H1 (cell line): ENCODE measurements at regions not wholly inside any gene's neighbourhood (a gene's known extent, or its start where the extent isn't known, plus 50 kb on each side); places are given as distances from the start of the nearest gene placed in this dataset.

Experiments used
- CTCF ChIA-PET: fragments of 300-600 bp; sonication (Branson Sonifier 250); formaldehyde crosslinking; loops from one replicate; lab custom pipeline; 2021; ENCODE audit not compliant: partially characterized antibody; lab: Charles Lee
- POLR2A ChIA-PET: fragments of 300-600 bp; sonication (Branson Sonifier 250); formaldehyde crosslinking; loops from one replicate; lab custom pipeline; 2021; ENCODE audit warnings: inconsistent platforms; ENCODE audit not compliant: partially characterized antibody; lab: Charles Lee
- DNase-seq, 2 experiments: peaks; one replicate each; pipeline versions ENCODE4 v3.0.0 to v3.0.0-alpha.2; 2010 to 2022; ENCODE audit warnings: low spot score in 2 of 2, low read depth in 1 of 2, mixed read lengths in 1 of 2
- FAIRE-seq: peaks from 2 replicates; lab custom pipeline; 2011; peaks lifted over from hg19 to GRCh38; lab: Jason Lieb, UNC
- H2AFZ ChIP-seq: 2 replicates; pipeline ENCODE4 v1.8.1; 2012; ENCODE audit warnings: low read length, inconsistent platforms
- H2AK5ac ChIP-seq: 2 replicates; pipeline ENCODE4 v1.6.1; 2013; ENCODE audit warnings: low read depth, low read length
- H2BK120ac ChIP-seq: replicated peaks from 2 replicates; pipeline ENCODE3; 2013; ENCODE audit warnings: low read depth, low read length, inconsistent platforms
- H2BK12ac ChIP-seq: 2 replicates; pipeline ENCODE4 v1.6.1; 2013; ENCODE audit warnings: low read depth, low read length
- H2BK15ac ChIP-seq: 2 replicates; pipeline ENCODE4 v1.6.1; 2013; ENCODE audit warnings: low read length
- H2BK20ac ChIP-seq: 2 replicates; pipeline ENCODE4 v1.6.1; 2013; ENCODE audit warnings: low read length
- H2BK5ac ChIP-seq: 2 replicates; pipeline ENCODE4 v1.6.1; 2013; ENCODE audit warnings: low read depth, low read length
- H3K14ac ChIP-seq: 2 replicates; pipeline ENCODE4 v1.6.1; 2013; ENCODE audit warnings: inconsistent platforms; ENCODE audit not compliant: insufficient read length
- H3K18ac ChIP-seq: 2 replicates; pipeline ENCODE4 v1.6.1; 2013; ENCODE audit warnings: low read length; ENCODE audit errors: extremely low read depth
- H3K23ac ChIP-seq: 2 replicates; pipeline ENCODE4 v1.6.1; 2013; ENCODE audit warnings: inconsistent platforms; ENCODE audit not compliant: insufficient read length
- H3K23me2 ChIP-seq: 2 replicates; pipeline ENCODE4 v1.6.1; 2013; ENCODE audit warnings: low read depth, low read length
- H3K27ac ChIP-seq: 2 replicates; pipeline ENCODE4 v1.6.1; 2011; ENCODE audit warnings: low read depth, low read length, inconsistent platforms
- H3K27me3 ChIP-seq, 4 experiments: replicated peaks in 1 of 4; 1 replicate in 1 of 4; 2 replicates in 3 of 4; pipeline versions ENCODE4 v1.6.1 to v1.8.1; 2011 to 2013; ENCODE audit warnings: low read length in 3 of 4, mild to moderate bottlenecking in 3 of 4, inconsistent platforms in 2 of 4, mixed read lengths in 2 of 4, moderate library complexity in 1 of 4; ENCODE audit not compliant: control insufficient read depth in 3 of 4, insufficient read depth in 3 of 4; ENCODE audit errors: extremely low read depth in 1 of 4
- H3K36me3 ChIP-seq, 4 experiments: 2 replicates each; pipeline versions ENCODE4 v1.6.1 to v1.8.1; 2011 to 2013; ENCODE audit warnings: mild to moderate bottlenecking in 4 of 4, low read length in 3 of 4, moderate library complexity in 2 of 4, control low read depth in 1 of 4, inconsistent platforms in 1 of 4; ENCODE audit not compliant: insufficient read depth in 4 of 4, control insufficient read depth in 2 of 4
- H3K4ac ChIP-seq: replicated peaks from 2 replicates; pipeline ENCODE3; 2013; ENCODE audit warnings: low read length, low read depth, mixed read lengths, inconsistent platforms; ENCODE audit not compliant: insufficient read length
- H3K4me1 ChIP-seq, 4 experiments: replicated peaks in 1 of 4; 1 replicate in 1 of 4; 2 replicates in 3 of 4; pipeline versions ENCODE4 v1.6.1 to v1.8.1; 2011 to 2013; ENCODE audit warnings: low read length in 3 of 4, inconsistent platforms in 2 of 4, mixed read lengths in 1 of 4; ENCODE audit not compliant: insufficient read depth in 4 of 4, control insufficient read depth in 3 of 4
- H3K4me2 ChIP-seq, 2 experiments: 2 replicates each; pipeline versions ENCODE4 v1.6.1 to v1.8.1; 2011 to 2013; ENCODE audit warnings: low read depth in 2 of 2, low read length in 2 of 2, control low read depth in 1 of 2, inconsistent platforms in 1 of 2, mild to moderate bottlenecking in 1 of 2; ENCODE audit not compliant: insufficient read depth in 1 of 2
- H3K4me3 ChIP-seq, 4 experiments: fragments of 200-600, 300-600 bp in 1 of 4; sonication (generic), shearing (Covaris generic), sonication (Bioruptor Twin) in 1 of 4; 2 replicates each; pipeline versions ENCODE4 v1.5.1 to v1.8.1; 2011 to 2016; ENCODE audit warnings: low read length in 4 of 4, low read depth in 3 of 4, control low read depth in 2 of 4, inconsistent platforms in 2 of 4, mild to moderate bottlenecking in 2 of 4, mixed read lengths in 1 of 4, moderate library complexity in 1 of 4; ENCODE audit not compliant: insufficient read depth in 2 of 4; ENCODE audit errors: extremely low read depth in 1 of 4
- H3K56ac ChIP-seq: replicated peaks from 2 replicates; pipeline ENCODE3; 2013; ENCODE audit warnings: low read depth, mild to moderate bottlenecking, mixed read lengths, low read length, inconsistent platforms; ENCODE audit not compliant: insufficient read length
- H3K79me1 ChIP-seq: 2 replicates; pipeline ENCODE4 v1.6.1; 2013; ENCODE audit warnings: low read depth, low read length, control low read depth
- H3K79me2 ChIP-seq, 2 experiments: 2 replicates each; pipeline versions ENCODE4 v1.6.1 to v1.8.1; 2012 to 2013; ENCODE audit warnings: low read length in 2 of 2, mild to moderate bottlenecking in 2 of 2, inconsistent platforms in 1 of 2; ENCODE audit not compliant: insufficient read depth in 2 of 2, control insufficient read depth in 1 of 2
- H3K9ac ChIP-seq, 4 experiments: replicated peaks in 1 of 4; 1 replicate in 1 of 4; 2 replicates in 3 of 4; pipeline versions ENCODE4 v1.6.1 to v1.8.1; 2011 to 2013; ENCODE audit warnings: low read depth in 3 of 4, low read length in 3 of 4, control low read depth in 2 of 4, mild to moderate bottlenecking in 2 of 4, moderate library complexity in 2 of 4, inconsistent platforms in 1 of 4; ENCODE audit errors: extremely low read depth in 1 of 4
- H3K9me3 ChIP-seq, 2 experiments: 2 replicates each; pipeline versions ENCODE4 v1.6.1 to v1.8.1; 2012 to 2013; ENCODE audit warnings: mild to moderate bottlenecking in 2 of 2, moderate library complexity in 2 of 2, control low read depth in 1 of 2, inconsistent platforms in 1 of 2, low read depth in 1 of 2, low read length in 1 of 2, mixed read lengths in 1 of 2; ENCODE audit not compliant: insufficient read depth in 2 of 2
- H4K20me1 ChIP-seq, 2 experiments: replicated peaks in 1 of 2; 2 replicates each; pipeline versions ENCODE3 to v1.8.1; 2011 to 2013; ENCODE audit warnings: inconsistent platforms in 2 of 2, low read length in 2 of 2, mild to moderate bottlenecking in 1 of 2; ENCODE audit not compliant: insufficient read depth in 2 of 2, control insufficient read depth in 1 of 2
- H4K5ac ChIP-seq: 2 replicates; pipeline ENCODE4 v1.6.1; 2013; ENCODE audit warnings: low read length, low read depth, mixed read lengths, inconsistent platforms; ENCODE audit not compliant: insufficient read length
- H4K8ac ChIP-seq: 2 replicates; pipeline ENCODE4 v1.8.0; 2013; ENCODE audit warnings: mild to moderate bottlenecking, moderate library complexity, low read length, inconsistent platforms; ENCODE audit not compliant: insufficient read depth; ENCODE audit errors: extremely low read depth
- H4K91ac ChIP-seq: replicated peaks from 2 replicates; pipeline ENCODE3; 2013; ENCODE audit warnings: low read length, mixed read lengths, inconsistent platforms; ENCODE audit not compliant: insufficient read length
- E2F6 ChIP-seq: IDR thresholded peaks from 2 replicates; pipeline ENCODE4 v1.6.1; 2012; ENCODE audit warnings: inconsistent platforms
- EZH2 ChIP-seq: fragments of 200-600 bp; sonication (generic); IDR thresholded peaks from 2 replicates; pipeline ENCODE4 v1.7.1; 2012; ENCODE audit warnings: low read depth, mild to moderate bottlenecking, moderate library complexity, low read length, inconsistent platforms; ENCODE audit not compliant: severe bottlenecking
- HDAC2 ChIP-seq, 2 experiments: fragments of 300-600 bp in 1 of 2; sonication (generic) in 1 of 2; IDR thresholded peaks; 2 replicates each; pipeline ENCODE4 v1.6.1; 2011 to 2012; ENCODE audit warnings: low read depth in 2 of 2, low read length in 2 of 2, mild to moderate bottlenecking in 2 of 2, moderate library complexity in 2 of 2, borderline replicate concordance in 1 of 2, inconsistent platforms in 1 of 2
- SP1 ChIP-seq: IDR thresholded peaks from 2 replicates; pipeline ENCODE4 v1.6.1; 2011; ENCODE audit warnings: low read depth, low read length
- YY1 ChIP-seq: IDR thresholded peaks from 2 replicates; pipeline ENCODE4 v1.6.1; 2011; ENCODE audit warnings: low read depth, mild to moderate bottlenecking, low read length
- WGBS, 2 experiments: shearing (Covaris generic) in 1 of 2; methylation state at CpG; one replicate each; pipeline versions ENCODE4 v1.1.6 to v1.1.7; 2013 to 2015; ENCODE audit warnings: low lambda C conversion rate in 2 of 2, mixed read lengths in 2 of 2, inconsistent platforms in 1 of 2, low coverage in 1 of 2, missing lambda C conversion rate in 1 of 2; ENCODE audit not compliant: insufficient replicate concordance in 2 of 2, insufficient coverage in 1 of 2, insufficient read length in 1 of 2; ENCODE audit errors: extremely low coverage in 1 of 2, missing lambda C conversion rate in 1 of 2; 5-methylcytosine and 5-hydroxymethylcytosine counted together
- TF ChIP-seq, protein P1 (sequence below), 3 experiments: IDR thresholded peaks; 1 replicate in 2 of 3; 2 replicates in 1 of 3; pipeline versions ENCODE4 v1.5.1 to v1.6.1; 2011; ENCODE audit warnings: low read length in 3 of 3, mild to moderate bottlenecking in 3 of 3, inconsistent platforms in 2 of 3, low read depth in 1 of 3, moderate library complexity in 1 of 3; ENCODE audit not compliant: insufficient read depth in 1 of 3; ENCODE audit errors: control extremely low read depth in 1 of 3
- TF ChIP-seq, protein P2 (sequence below): IDR thresholded peaks from 2 replicates; pipeline ENCODE4 v1.6.1; 2012; ENCODE audit warnings: low read length, inconsistent platforms

DNA sequence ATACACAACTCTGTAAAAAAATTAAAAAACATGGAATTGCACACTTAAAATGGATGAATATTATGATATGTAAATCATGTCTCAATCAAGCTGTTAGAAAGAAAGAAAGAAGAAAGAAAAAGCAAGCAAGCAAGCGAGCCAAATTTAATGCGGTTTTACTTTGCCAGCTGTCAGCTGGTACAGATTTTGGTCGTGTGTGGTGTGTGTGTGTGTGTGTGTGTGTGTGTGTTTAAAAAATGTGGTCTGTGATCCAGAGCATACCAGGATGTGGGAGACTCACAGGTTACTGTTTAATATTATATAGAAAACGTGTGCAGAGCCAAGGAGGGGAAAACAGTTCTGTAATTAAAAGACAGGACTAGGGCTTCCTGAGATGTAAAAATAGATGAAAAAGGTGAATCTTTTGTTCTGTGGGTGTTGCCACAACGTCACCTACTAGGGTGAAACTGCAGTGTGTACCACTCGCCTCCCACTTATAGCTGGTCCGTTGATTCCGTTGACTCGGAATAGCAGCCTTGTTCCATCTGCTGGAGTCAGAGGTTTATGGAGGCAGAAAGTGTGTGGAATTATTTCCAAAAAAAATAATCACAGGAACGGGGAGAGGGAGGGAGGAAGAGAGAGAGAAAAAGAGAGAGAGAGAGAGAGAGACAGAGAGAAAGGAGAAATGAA is 197.7 kb downstream of the BCAS1 start:
- Histone ChIP-seq H3K4me1 (peaks cover 3 to 16% (median 9%) of the 10 kb centered on the region in 4 experiments; a peak in 5 of 7 replicates), H3K79me1 (no peaks in the 10 kb centered on the region), H2BK15ac (no peak overlapping the region), H2BK20ac (peak overlapping the region; percentile 95; the same call in 1 of the 2 replicates), H3K23me2 (no peaks in the 10 kb centered on the region), H2BK5ac (peak overlapping the region; percentile 74), H3K56ac (no peak overlapping the region), H3K79me2 (no peaks in the 10 kb centered on the region), H2AK5ac (no peak overlapping the region), H4K5ac (no peak overlapping the region), H4K20me1 (no peaks in the 10 kb centered on the region), H3K4ac (peak overlapping the region; percentile 89), H3K27me3 (no peaks in the 10 kb centered on the region), H2BK12ac (peak overlapping the region; percentile 95), H3K4me3 (no peak overlapping the region), H3K9me3 (no peaks in the 10 kb centered on the region), H4K91ac (peak overlapping the region; percentile 85), H3K14ac (no peak overlapping the region), H4K8ac (no peak overlapping the region), H3K9ac (no peak overlapping the region), H3K27ac (no peak overlapping the region), H3K4me2 (peak overlapping the region in 1 of 2 experiments; percentile 23; a peak in 1 of 4 replicates), H3K36me3 (no peaks in the 10 kb centered on the region), H3K18ac (peak overlapping the region; percentile 78; the same call in 1 of the 2 replicates), H2AFZ (no peak overlapping the region), H3K23ac (no peak overlapping the region), H2BK120ac (peak overlapping the region; percentile 94)
- FAIRE-seq (no peak), DNase-seq (no peak)
- ChIA-PET POLR2A (interaction anchor here (0.5 to 1.5 kb wide), 4 partner anchors 9 to 47 kb away, joined by 3 to 4 read pairs (median 3); no protein-coding TSS in a partner anchor), CTCF (interaction anchor here (0.8 to 3.9 kb wide), 12 partner anchors 8 to 293 kb away, joined by 3 to 42 read pairs (median 5); no protein-coding TSS in a partner anchor)
- 60% methylated on average over 10 of the region's 10 CpGs; no CpG with 5 or more reads in 1 of the 2 experiments for WGBS, 2 experiments
- no peak for TF ChIP-seq E2F6
- TF ChIP-seq HDAC2 (IDR thresholded peaks at IDR 0.05; ENCODE audit: borderline replicate concordance in 1 of 2, low read depth in 2 of 2, low read length in 2 of 2) = no peak
- TF ChIP-seq YY1 = no peak
- TF ChIP-seq, protein P1, sequence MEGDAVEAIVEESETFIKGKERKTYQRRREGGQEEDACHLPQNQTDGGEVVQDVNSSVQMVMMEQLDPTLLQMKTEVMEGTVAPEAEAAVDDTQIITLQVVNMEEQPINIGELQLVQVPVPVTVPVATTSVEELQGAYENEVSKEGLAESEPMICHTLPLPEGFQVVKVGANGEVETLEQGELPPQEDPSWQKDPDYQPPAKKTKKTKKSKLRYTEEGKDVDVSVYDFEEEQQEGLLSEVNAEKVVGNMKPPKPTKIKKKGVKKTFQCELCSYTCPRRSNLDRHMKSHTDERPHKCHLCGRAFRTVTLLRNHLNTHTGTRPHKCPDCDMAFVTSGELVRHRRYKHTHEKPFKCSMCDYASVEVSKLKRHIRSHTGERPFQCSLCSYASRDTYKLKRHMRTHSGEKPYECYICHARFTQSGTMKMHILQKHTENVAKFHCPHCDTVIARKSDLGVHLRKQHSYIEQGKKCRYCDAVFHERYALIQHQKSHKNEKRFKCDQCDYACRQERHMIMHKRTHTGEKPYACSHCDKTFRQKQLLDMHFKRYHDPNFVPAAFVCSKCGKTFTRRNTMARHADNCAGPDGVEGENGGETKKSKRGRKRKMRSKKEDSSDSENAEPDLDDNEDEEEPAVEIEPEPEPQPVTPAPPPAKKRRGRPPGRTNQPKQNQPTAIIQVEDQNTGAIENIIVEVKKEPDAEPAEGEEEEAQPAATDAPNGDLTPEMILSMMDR (IDR thresholded peaks at IDR 0.05; ENCODE audit: control extremely low read depth in 1 of 3, insufficient read depth in 1 of 3, low read depth in 1 of 3, low read length in 3 of 3) = no peak
- no peak for TF ChIP-seq EZH2
- TF ChIP-seq, protein P2, sequence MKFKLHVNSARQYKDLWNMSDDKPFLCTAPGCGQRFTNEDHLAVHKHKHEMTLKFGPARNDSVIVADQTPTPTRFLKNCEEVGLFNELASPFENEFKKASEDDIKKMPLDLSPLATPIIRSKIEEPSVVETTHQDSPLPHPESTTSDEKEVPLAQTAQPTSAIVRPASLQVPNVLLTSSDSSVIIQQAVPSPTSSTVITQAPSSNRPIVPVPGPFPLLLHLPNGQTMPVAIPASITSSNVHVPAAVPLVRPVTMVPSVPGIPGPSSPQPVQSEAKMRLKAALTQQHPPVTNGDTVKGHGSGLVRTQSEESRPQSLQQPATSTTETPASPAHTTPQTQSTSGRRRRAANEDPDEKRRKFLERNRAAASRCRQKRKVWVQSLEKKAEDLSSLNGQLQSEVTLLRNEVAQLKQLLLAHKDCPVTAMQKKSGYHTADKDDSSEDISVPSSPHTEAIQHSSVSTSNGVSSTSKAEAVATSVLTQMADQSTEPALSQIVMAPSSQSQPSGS = no peak
- no peak for TF ChIP-seq SP1
